Peyer's patch (tissue), 4 donors: ENCODE measurements at regions not wholly inside any gene's neighbourhood (a gene's known extent, or its start where the extent isn't known, plus 50 kb on each side); places are given as distances from the start of the nearest gene placed in this dataset.

Experiments
- POLR2A ChIP-seq, 2 donors: fragments of 450-650 bp; IDR thresholded peaks; one replicate each; pipeline ENCODE4 v1.5.1; 2017; ENCODE audit warnings: antibody characterized with exemption in 2 of 2, mild to moderate bottlenecking in 2 of 2, moderate library complexity in 2 of 2
- TF ChIP-seq, protein P1 (sequence below), 6 experiments: fragments of 450-650 bp in 4 of 6; fragments of 200-600 bp in 2 of 6; sonication (generic) in 1 of 6; IDR thresholded peaks; one replicate each; pipeline ENCODE4 v1.5.1; 2017 to 2019; ENCODE audit warnings: antibody characterized with exemption in 6 of 6, mild to moderate bottlenecking in 3 of 6, moderate library complexity in 1 of 6

GRCh38 chr9:8229226-8229625 lies 429.6 kb upstream of the DMAC1 start:
- TF ChIP-seq, protein P1, sequence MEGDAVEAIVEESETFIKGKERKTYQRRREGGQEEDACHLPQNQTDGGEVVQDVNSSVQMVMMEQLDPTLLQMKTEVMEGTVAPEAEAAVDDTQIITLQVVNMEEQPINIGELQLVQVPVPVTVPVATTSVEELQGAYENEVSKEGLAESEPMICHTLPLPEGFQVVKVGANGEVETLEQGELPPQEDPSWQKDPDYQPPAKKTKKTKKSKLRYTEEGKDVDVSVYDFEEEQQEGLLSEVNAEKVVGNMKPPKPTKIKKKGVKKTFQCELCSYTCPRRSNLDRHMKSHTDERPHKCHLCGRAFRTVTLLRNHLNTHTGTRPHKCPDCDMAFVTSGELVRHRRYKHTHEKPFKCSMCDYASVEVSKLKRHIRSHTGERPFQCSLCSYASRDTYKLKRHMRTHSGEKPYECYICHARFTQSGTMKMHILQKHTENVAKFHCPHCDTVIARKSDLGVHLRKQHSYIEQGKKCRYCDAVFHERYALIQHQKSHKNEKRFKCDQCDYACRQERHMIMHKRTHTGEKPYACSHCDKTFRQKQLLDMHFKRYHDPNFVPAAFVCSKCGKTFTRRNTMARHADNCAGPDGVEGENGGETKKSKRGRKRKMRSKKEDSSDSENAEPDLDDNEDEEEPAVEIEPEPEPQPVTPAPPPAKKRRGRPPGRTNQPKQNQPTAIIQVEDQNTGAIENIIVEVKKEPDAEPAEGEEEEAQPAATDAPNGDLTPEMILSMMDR (IDR thresholded peaks at IDR 0.05), result no peak
- no peak for TF ChIP-seq POLR2A (IDR thresholded peaks at IDR 0.05)
